HepG2 (cell line): ENCODE measurements at regions not wholly inside any gene's neighbourhood (a gene's known extent, or its start where the extent isn't known, plus 50 kb on each side); places are given as distances from the start of the nearest gene placed in this dataset.

Experiments
- ATAC-seq: fragments of 200-7000 bp; cut with Tn5 transposase; 3 replicates; pipeline ENCODE4 v1.9.1; 2020; ENCODE audit warnings: mild to moderate bottlenecking, moderate library complexity
- BruUV-seq: library from RNA; stranded (reverse); fragments of 400-500 nt; replicated peaks from 2 replicates; lab custom pipeline; 2021; lab: Mats Ljungman, UMichigan
- CTCF ChIA-PET: fragments of 300-600 bp; formaldehyde crosslinking; extraction: SDS; loops from one replicate; lab custom pipeline; 2021; ENCODE audit warnings: low total read pairs, inconsistent platforms, low intra/inter-chr PET ratio; lab: Yijun Ruan, JAX
- POLR2A ChIA-PET: fragments of 350-600 bp; sonication (Branson Sonifier 250); formaldehyde crosslinking; loops from one replicate; lab custom pipeline; 2020; ENCODE audit warnings: antibody characterized with exemption, inconsistent platforms; lab: Yijun Ruan, JAX
- DNase-seq: peaks from one replicate; pipeline ENCODE4 v3.0.0-alpha.2; 2015; ENCODE audit warnings: low spot score
- FAIRE-seq: peaks from 3 replicates; lab custom pipeline; 2011; peaks lifted over from hg19 to GRCh38; lab: Jason Lieb, UNC
- H2AFZ ChIP-seq: one replicate; pipeline ENCODE4 v1.6.1; 2011; ENCODE audit warnings: low read length, inconsistent platforms
- H3K27ac ChIP-seq: fragments of 300-600 bp; 3 replicates; pipeline ENCODE4 v1.8.0; 2011; ENCODE audit warnings: mixed run types, mild to moderate bottlenecking, mixed read lengths, low read length, inconsistent platforms; ENCODE audit not compliant: insufficient read depth; ENCODE audit errors: extremely low read length
- H3K27me3 ChIP-seq, 2 experiments: fragments of 200-600 bp in 1 of 2; 2 replicates in 1 of 2; 3 replicates in 1 of 2; pipeline versions ENCODE4 v1.6.0 to v1.8.0; 2011; ENCODE audit warnings: low read length in 2 of 2, mild to moderate bottlenecking in 2 of 2, moderate library complexity in 2 of 2, inconsistent platforms in 1 of 2; ENCODE audit not compliant: insufficient read depth in 2 of 2, control insufficient read depth in 1 of 2
- H3K36me3 ChIP-seq, 2 experiments: fragments of 200-600 bp in 1 of 2; replicated peaks in 1 of 2; 2 replicates in 1 of 2; 3 replicates in 1 of 2; pipeline versions ENCODE4 v1.5.1 to v1.8.0; 2011; ENCODE audit warnings: low read length in 2 of 2, inconsistent platforms in 1 of 2; ENCODE audit not compliant: insufficient read depth in 2 of 2, control insufficient read depth in 1 of 2
- H3K4me1 ChIP-seq: 2 replicates; pipeline ENCODE4 v1.5.1; 2012; ENCODE audit warnings: low read length, inconsistent platforms; ENCODE audit not compliant: insufficient read depth
- H3K4me2 ChIP-seq: 2 replicates; pipeline ENCODE4 v1.6.0; 2011; ENCODE audit warnings: low read depth, low read length, inconsistent platforms
- H3K4me3 ChIP-seq, 3 experiments: fragments of 200-600 bp in 1 of 3; sonication (generic), shearing (Covaris generic) in 1 of 3; replicated peaks in 1 of 3; 2 replicates each; pipeline ENCODE4 v1.5.1; 2011 to 2016; ENCODE audit warnings: low read length in 3 of 3, inconsistent platforms in 2 of 3, low read depth in 2 of 3, mild to moderate bottlenecking in 2 of 3, control low read depth in 1 of 3, mixed read lengths in 1 of 3; ENCODE audit not compliant: insufficient read depth in 1 of 3
- H3K79me2 ChIP-seq: one replicate; pipeline ENCODE4 v1.6.1; 2011; ENCODE audit warnings: low read length, inconsistent platforms; ENCODE audit not compliant: insufficient read depth
- H3K9ac ChIP-seq: 2 replicates; pipeline ENCODE4 v1.6.0; 2011; ENCODE audit warnings: mild to moderate bottlenecking, low read depth, low read length, inconsistent platforms; ENCODE audit not compliant: insufficient read depth
- H3K9me3 ChIP-seq: 2 replicates; pipeline ENCODE4 v1.5.1; 2012; ENCODE audit warnings: mild to moderate bottlenecking, low read length
- H4K20me1 ChIP-seq: 2 replicates; pipeline ENCODE4 v1.6.0; 2011; ENCODE audit warnings: inconsistent platforms, mild to moderate bottlenecking, low read length, moderate library complexity; ENCODE audit not compliant: insufficient read depth
- CEBPB ChIP-seq: IDR thresholded peaks from 2 replicates; pipeline ENCODE4 v1.6.1; 2011; ENCODE audit warnings: low read depth, low read length, improper control_type of control experiment, borderline replicate concordance
- DNMT3B ChIP-seq: conservative IDR thresholded peaks from 2 replicates; pipeline ENCODE4 v1.6.1; 2016; ENCODE audit warnings: missing biosample characterization, control low read depth
- EEA1 ChIP-seq: sonication (generic); formaldehyde crosslinking; IDR thresholded peaks from 2 replicates; pipeline ENCODE4 v1.5.1; 2020; ENCODE audit warnings: mild to moderate bottlenecking, missing genetic modification reagents, borderline replicate concordance
- HNRNPK ChIP-seq: fragments of 200-400 bp; formaldehyde crosslinking; IDR thresholded peaks from 2 replicates; pipeline ENCODE4 v1.6.1; 2018; ENCODE audit warnings: low read length, low read depth, moderate library complexity, mild to moderate bottlenecking; ENCODE audit not compliant: poor library complexity, severe bottlenecking
- HOXA3 ChIP-seq: sonication (generic); formaldehyde crosslinking; IDR thresholded peaks from 2 replicates; pipeline ENCODE4 v1.5.0; 2020; ENCODE audit warnings: missing genetic modification reagents
- MTF2 ChIP-seq: sonication (generic); formaldehyde crosslinking; IDR thresholded peaks from 2 replicates; pipeline ENCODE4 v1.5.0; 2020; ENCODE audit warnings: missing genetic modification reagents, borderline replicate concordance
- MXI1 ChIP-seq: IDR thresholded peaks from 3 replicates; pipeline ENCODE4 v1.6.1; 2012; ENCODE audit warnings: low read depth, low read length, inconsistent platforms, borderline replicate concordance
- POLR2AphosphoS5 ChIP-seq: IDR thresholded peaks from 2 replicates; pipeline ENCODE4 v1.6.1; 2012; ENCODE audit warnings: low read depth, low read length
- SMAD9 ChIP-seq: sonication (generic); formaldehyde crosslinking; IDR thresholded peaks from 2 replicates; pipeline ENCODE4 v1.5.1; 2020; ENCODE audit warnings: mild to moderate bottlenecking, missing genetic modification reagents
- ZKSCAN5 ChIP-seq: sonication (generic); formaldehyde crosslinking; IDR thresholded peaks from 2 replicates; pipeline ENCODE4 v1.5.1; 2020; ENCODE audit warnings: mild to moderate bottlenecking, missing genetic modification reagents
- ZMYM2 ChIP-seq: sonication (generic); formaldehyde crosslinking; IDR thresholded peaks from 2 replicates; pipeline ENCODE4 v1.8.0; 2022; ENCODE audit warnings: mild to moderate bottlenecking, missing genetic modification reagents
- ZNF253 ChIP-seq: sonication (generic); formaldehyde crosslinking; IDR thresholded peaks from 2 replicates; pipeline ENCODE4 v1.8.0; 2022; ENCODE audit warnings: mild to moderate bottlenecking, missing genetic modification reagents, borderline replicate concordance
- ZNF3 ChIP-seq: IDR thresholded peaks from 2 replicates; pipeline ENCODE4 v1.7.0; 2017; ENCODE audit warnings: inconsistent platforms
- ZNF607 ChIP-seq: sonication (generic); formaldehyde crosslinking; IDR thresholded peaks from 2 replicates; pipeline ENCODE4 v1.5.1; 2020; ENCODE audit warnings: missing genetic modification reagents, mild to moderate bottlenecking, borderline replicate concordance
- WGBS: methylation state at CpG from one replicate; pipeline ENCODE4 v1.1.6; 2017; ENCODE audit warnings: low lambda C conversion rate; 5-methylcytosine and 5-hydroxymethylcytosine counted together
- in situ Hi-C: cut with HindIII; loops from 2 replicates; pipeline ENCODE4 v1.10.0; 2017; ENCODE audit warnings: low pct_unique_long_range_greater_than_20kb; ENCODE audit not compliant: extremely low pct_ligation_motif_present
- intact Hi-C: fragments of 100-400 bp; cut with micrococcal nuclease; formaldehyde crosslinking; loops from one replicate; pipeline ENCODE4 v1.10.0; 2022; ENCODE audit not compliant: unreplicated experiment
- TF ChIP-seq, protein P1 (sequence below): IDR thresholded peaks from 2 replicates; pipeline ENCODE4 v1.6.1; 2016; ENCODE audit warnings: control low read depth
- TF ChIP-seq, protein P2 (sequence below): sonication (generic); formaldehyde crosslinking; IDR thresholded peaks from 2 replicates; pipeline ENCODE4 v1.8.1; 2023; ENCODE audit warnings: mild to moderate bottlenecking, missing genetic modification reagents
- TF ChIP-seq, protein P3 (sequence below): sonication (generic); formaldehyde crosslinking; conservative IDR thresholded peaks from 2 replicates; pipeline ENCODE4 v1.4.0; 2020; ENCODE audit warnings: mild to moderate bottlenecking, missing genetic modification reagents, moderate library complexity

DNA sequence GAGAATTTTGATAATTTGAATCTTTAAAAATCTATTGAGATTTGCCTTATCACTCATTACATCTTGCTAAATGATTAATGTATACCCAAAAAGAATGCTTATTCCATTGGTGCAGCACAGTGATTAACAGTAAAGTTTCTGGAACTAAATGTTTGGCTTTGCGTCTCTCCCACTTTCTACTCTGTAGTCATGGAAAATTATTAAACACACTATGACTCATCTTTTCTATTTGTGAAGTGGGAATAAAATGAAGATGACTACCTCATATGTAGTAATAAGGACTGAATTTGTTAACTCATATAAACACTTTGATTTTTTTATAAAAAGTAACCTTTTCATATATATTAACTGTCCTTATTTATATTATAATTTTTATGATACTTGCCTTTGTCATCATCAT lies 118.1 kb downstream of the RERGL start:
- Histone ChIP-seq H3K9me3 (peaks cover 27% of the 10 kb centered on the region), H3K27me3 (no peaks in the 10 kb centered on the region), H3K36me3 (no peaks in the 10 kb centered on the region), H3K79me2 (no peaks in the 10 kb centered on the region), H3K9ac (no peak overlapping the region), H3K4me2 (no peak overlapping the region), H4K20me1 (no peaks in the 10 kb centered on the region), H2AFZ (no peak overlapping the region)
- POLR2A ChIA-PET = no interaction called here
- in situ Hi-C loops = no loop called here
- ATAC-seq = no peak
- BruUV-seq = no TSS peak
- no peak for DNase-seq
- TF ChIP-seq POLR2AphosphoS5 (no peak), MTF2 (no peak), ZNF3 (CRISPR knock-in tag) (no peak), HNRNPK (no peak), SMAD9 (CRISPR knock-in tag) (no peak), ZNF607 (CRISPR knock-in tag) (no peak), CEBPB (no peak), DNMT3B (CRISPR knock-in tag) (no peak), ZKSCAN5 (CRISPR knock-in tag) (no peak), ZNF253 (CRISPR knock-in tag) (no peak), HOXA3 (CRISPR knock-in tag) (no peak), EEA1 (CRISPR knock-in tag) (no peak), MXI1 (no peak), ZMYM2 (CRISPR knock-in tag) (no peak)
- TF ChIP-seq, protein P1, sequence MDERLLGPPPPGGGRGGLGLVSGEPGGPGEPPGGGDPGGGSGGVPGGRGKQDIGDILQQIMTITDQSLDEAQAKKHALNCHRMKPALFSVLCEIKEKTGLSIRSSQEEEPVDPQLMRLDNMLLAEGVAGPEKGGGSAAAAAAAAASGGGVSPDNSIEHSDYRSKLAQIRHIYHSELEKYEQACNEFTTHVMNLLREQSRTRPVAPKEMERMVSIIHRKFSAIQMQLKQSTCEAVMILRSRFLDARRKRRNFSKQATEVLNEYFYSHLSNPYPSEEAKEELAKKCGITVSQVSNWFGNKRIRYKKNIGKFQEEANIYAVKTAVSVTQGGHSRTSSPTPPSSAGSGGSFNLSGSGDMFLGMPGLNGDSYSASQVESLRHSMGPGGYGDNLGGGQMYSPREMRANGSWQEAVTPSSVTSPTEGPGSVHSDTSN = no peak
- TF ChIP-seq, protein P2, sequence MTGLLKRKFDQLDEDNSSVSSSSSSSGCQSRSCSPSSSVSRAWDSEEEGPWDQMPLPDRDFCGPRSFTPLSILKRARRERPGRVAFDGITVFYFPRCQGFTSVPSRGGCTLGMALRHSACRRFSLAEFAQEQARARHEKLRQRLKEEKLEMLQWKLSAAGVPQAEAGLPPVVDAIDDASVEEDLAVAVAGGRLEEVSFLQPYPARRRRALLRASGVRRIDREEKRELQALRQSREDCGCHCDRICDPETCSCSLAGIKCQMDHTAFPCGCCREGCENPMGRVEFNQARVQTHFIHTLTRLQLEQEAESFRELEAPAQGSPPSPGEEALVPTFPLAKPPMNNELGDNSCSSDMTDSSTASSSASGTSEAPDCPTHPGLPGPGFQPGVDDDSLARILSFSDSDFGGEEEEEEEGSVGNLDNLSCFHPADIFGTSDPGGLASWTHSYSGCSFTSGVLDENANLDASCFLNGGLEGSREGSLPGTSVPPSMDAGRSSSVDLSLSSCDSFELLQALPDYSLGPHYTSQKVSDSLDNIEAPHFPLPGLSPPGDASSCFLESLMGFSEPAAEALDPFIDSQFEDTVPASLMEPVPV = no peak
- TF ChIP-seq, protein P3, sequence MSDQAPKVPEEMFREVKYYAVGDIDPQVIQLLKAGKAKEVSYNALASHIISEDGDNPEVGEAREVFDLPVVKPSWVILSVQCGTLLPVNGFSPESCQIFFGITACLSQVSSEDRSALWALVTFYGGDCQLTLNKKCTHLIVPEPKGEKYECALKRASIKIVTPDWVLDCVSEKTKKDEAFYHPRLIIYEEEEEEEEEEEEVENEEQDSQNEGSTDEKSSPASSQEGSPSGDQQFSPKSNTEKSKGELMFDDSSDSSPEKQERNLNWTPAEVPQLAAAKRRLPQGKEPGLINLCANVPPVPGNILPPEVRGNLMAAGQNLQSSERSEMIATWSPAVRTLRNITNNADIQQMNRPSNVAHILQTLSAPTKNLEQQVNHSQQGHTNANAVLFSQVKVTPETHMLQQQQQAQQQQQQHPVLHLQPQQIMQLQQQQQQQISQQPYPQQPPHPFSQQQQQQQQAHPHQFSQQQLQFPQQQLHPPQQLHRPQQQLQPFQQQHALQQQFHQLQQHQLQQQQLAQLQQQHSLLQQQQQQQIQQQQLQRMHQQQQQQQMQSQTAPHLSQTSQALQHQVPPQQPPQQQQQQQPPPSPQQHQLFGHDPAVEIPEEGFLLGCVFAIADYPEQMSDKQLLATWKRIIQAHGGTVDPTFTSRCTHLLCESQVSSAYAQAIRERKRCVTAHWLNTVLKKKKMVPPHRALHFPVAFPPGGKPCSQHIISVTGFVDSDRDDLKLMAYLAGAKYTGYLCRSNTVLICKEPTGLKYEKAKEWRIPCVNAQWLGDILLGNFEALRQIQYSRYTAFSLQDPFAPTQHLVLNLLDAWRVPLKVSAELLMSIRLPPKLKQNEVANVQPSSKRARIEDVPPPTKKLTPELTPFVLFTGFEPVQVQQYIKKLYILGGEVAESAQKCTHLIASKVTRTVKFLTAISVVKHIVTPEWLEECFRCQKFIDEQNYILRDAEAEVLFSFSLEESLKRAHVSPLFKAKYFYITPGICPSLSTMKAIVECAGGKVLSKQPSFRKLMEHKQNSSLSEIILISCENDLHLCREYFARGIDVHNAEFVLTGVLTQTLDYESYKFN (CRISPR knock-in tag) = no peak
- TF ChIP-seq, all 625 proteins: peak for 0
- Histone ChIP-seq H3K4me1 (no peaks in the 10 kb centered on the region), H3K27ac (no peak overlapping the region), H3K4me3 (no peak overlapping the region)
- intact Hi-C loops = no loop called here
- FAIRE-seq = no peak
- CTCF ChIA-PET = no interaction called here
- WGBS = 9% methylated on average over 1 of the region's 1 CpG
